ENCODE measurements at regions not wholly inside any gene's neighbourhood (a gene's known extent, or its start where the extent isn't known, plus 50 kb on each side); places are given as distances from the start of the nearest gene placed in this dataset.

GRCh38 chr4:137212601-137213000 is 319.7 kb downstream of the PCDH18 start:
- Histone ChIP-seq H3K9me3 (ENCODE audit: control insufficient read depth, low read length) (no peaks in the 10 kb centered on the region), H3K27ac (no peak overlapping the region), H3K79me2 (no peaks in the 10 kb centered on the region), H3K4me2 (ENCODE audit: low read length) (no peak overlapping the region), H3K4me1 (no peaks in the 10 kb centered on the region), H2AFZ (no peak overlapping the region), H3K36me3 (ENCODE audit: control insufficient read depth, insufficient read depth, low read length) (no peaks in the 10 kb centered on the region), H3K4me3 (ENCODE audit: low read depth, low read length) (no peak overlapping the region), H3K9ac (no peak overlapping the region), H3K27me3 (ENCODE audit: control insufficient read depth, insufficient read depth, low read length) (no peaks in the 10 kb centered on the region)
- TF ChIP-seq CTCF (IDR thresholded peaks at IDR 0.05) = no peak

GRCh38 chr4:137209240-137209639 is 323.1 kb downstream of the PCDH18 start:
- H2AFZ ChIP-seq = no peak overlapping the region
- no peak overlapping the region for H3K4me2 ChIP-seq (ENCODE audit: low read length)
- no peak for TF ChIP-seq CTCF (IDR thresholded peaks at IDR 0.05)
- no peaks in the 10 kb centered on the region for H3K9me3 ChIP-seq (ENCODE audit: control insufficient read depth, low read length)
- H3K79me2 ChIP-seq = no peaks in the 10 kb centered on the region
- no peaks in the 10 kb centered on the region for H3K4me1 ChIP-seq
- H3K36me3 ChIP-seq (ENCODE audit: control insufficient read depth, insufficient read depth, low read length) = no peaks in the 10 kb centered on the region
- H3K27me3 ChIP-seq (ENCODE audit: control insufficient read depth, insufficient read depth, low read length) = no peaks in the 10 kb centered on the region
- H3K4me3 ChIP-seq (ENCODE audit: low read depth, low read length) = no peak overlapping the region
- no peak overlapping the region for H3K9ac ChIP-seq
- H3K27ac ChIP-seq = no peak overlapping the region

- no peaks in the 10 kb centered on the region for H3K79me2 ChIP-seq
- no peaks in the 10 kb centered on the region for H3K36me3 ChIP-seq (ENCODE audit: control insufficient read depth, insufficient read depth, low read length)
- H3K27me3 ChIP-seq (ENCODE audit: control insufficient read depth, insufficient read depth, low read length) = no peaks in the 10 kb centered on the region
- H2AFZ ChIP-seq = no peak overlapping the region
- H3K9me3 ChIP-seq (ENCODE audit: control insufficient read depth, low read length) = no peaks in the 10 kb centered on the region
- TF ChIP-seq CTCF (IDR thresholded peaks at IDR 0.05) = no peak
- H3K9ac ChIP-seq = no peak overlapping the region
- H3K4me3 ChIP-seq (ENCODE audit: low read depth, low read length) = no peak overlapping the region
- no peaks in the 10 kb centered on the region for H3K4me1 ChIP-seq
- H3K27ac ChIP-seq = no peak overlapping the region
- H3K4me2 ChIP-seq (ENCODE audit: low read length) = no peak overlapping the region
Observed at GRCh38 chr4:137206781-137207180, 325.5 kb downstream of the PCDH18 start.

- no peaks in the 10 kb centered on the region for H3K27me3 ChIP-seq (ENCODE audit: control insufficient read depth, insufficient read depth, low read length)
- no peaks in the 10 kb centered on the region for H3K36me3 ChIP-seq (ENCODE audit: control insufficient read depth, insufficient read depth, low read length)
- H3K9me3 ChIP-seq (ENCODE audit: control insufficient read depth, low read length) = no peaks in the 10 kb centered on the region
Observed at GRCh38 chr4:137203601-137204000, 328.7 kb downstream of the PCDH18 start.

More at GRCh38 chr4:137203601-137204000, 328.7 kb downstream of the PCDH18 start:
- Histone ChIP-seq H3K4me3 (ENCODE audit: low read depth, low read length) (no peak overlapping the region), H3K79me2 (no peaks in the 10 kb centered on the region), H2AFZ (no peak overlapping the region), H3K4me2 (ENCODE audit: low read length) (no peak overlapping the region), H3K9ac (no peak overlapping the region), H3K27ac (no peak overlapping the region), H3K4me1 (no peaks in the 10 kb centered on the region)
- TF ChIP-seq CTCF (IDR thresholded peaks at IDR 0.05) = no peak

Measured in parathyroid adenoma (tissue), 2 donors.